Uterus (tissue), 2 donors: ENCODE measurements at regions not wholly inside any gene's neighbourhood (a gene's known extent, or its start where the extent isn't known, plus 50 kb on each side); places are given as distances from the start of the nearest gene placed in this dataset.
"Not testable (repeated sequence)": the region's sequence is repeated elsewhere in the genome, so short reads cannot be mapped to it uniquely, and the experiment has no call there.

Experiments used
- CTCF ChIP-seq, 4 experiments: fragments of 200-600 bp in 2 of 4; fragments of 450-650 bp in 2 of 4; sonication (generic) in 2 of 4; IDR thresholded peaks; one replicate each; pipeline ENCODE4 v1.5.1; 2016 to 2019; ENCODE audit warnings: antibody characterized with exemption in 4 of 4, mild to moderate bottlenecking in 2 of 4, moderate library complexity in 1 of 4
- POLR2A ChIP-seq, 2 donors: fragments of 450-650 bp; IDR thresholded peaks; one replicate each; pipeline ENCODE4 v1.6.1; 2016; ENCODE audit warnings: antibody characterized with exemption in 2 of 2, mild to moderate bottlenecking in 1 of 2, moderate library complexity in 1 of 2

GRCh38 chr1:148280831-148281572 lies 128.9 kb upstream of the NBPF11 start:
- TF ChIP-seq CTCF, POLR2A (IDR thresholded peaks at IDR 0.05): not testable (repeated sequence)
